Stomach (tissue), 8 donors: ENCODE measurements at regions not wholly inside any gene's neighbourhood (a gene's known extent, or its start where the extent isn't known, plus 50 kb on each side); places are given as distances from the start of the nearest gene placed in this dataset.

Source experiments
- DNase-seq, 2 donors: peaks; one replicate each; pipeline versions ENCODE4 v3.0.0 to v3.0.0-alpha.2; 2013 to 2019
- H3K27ac ChIP-seq, 5 donors: fragments of 200-600 bp in 4 of 5; sonication (generic) in 4 of 5; one replicate each; pipeline ENCODE4 v1.5.1; 2013 to 2019; ENCODE audit warnings: mild to moderate bottlenecking in 1 of 5, moderate library complexity in 1 of 5
- H3K27me3 ChIP-seq, 3 donors: fragments of 200-600 bp; sonication (generic); one replicate each; pipeline ENCODE4 v1.5.1; 2017 to 2019; ENCODE audit warnings: mixed run types in 1 of 3
- H3K36me3 ChIP-seq, 4 donors: fragments of 200-600 bp; sonication (generic); 1 replicate in 3 of 4; 2 replicates in 1 of 4; pipeline ENCODE4 v1.5.1; 2016 to 2019
- H3K4me1 ChIP-seq, 4 donors: fragments of 200-600 bp; sonication (generic); one replicate each; pipeline ENCODE4 v1.5.1; 2016 to 2019
- H3K4me3 ChIP-seq, 4 donors: fragments of 200-600 bp; sonication (generic) in 3 of 4; one replicate each; pipeline ENCODE4 v1.5.1; 2016 to 2019; ENCODE audit warnings: mild to moderate bottlenecking in 1 of 4
- H3K9me3 ChIP-seq, 4 donors: fragments of 200-600 bp; sonication (generic); one replicate each; pipeline ENCODE4 v1.5.1; 2016 to 2019
- EP300 ChIP-seq: sonication (generic); formaldehyde crosslinking; IDR thresholded peaks from one replicate; pipeline ENCODE4 v1.6.1; 2017; ENCODE audit warnings: antibody characterized with exemption
- POLR2A ChIP-seq, 4 donors: fragments of 450-650 bp; IDR thresholded peaks; one replicate each; pipeline ENCODE4 v1.6.1; 2016; ENCODE audit warnings: antibody characterized with exemption in 4 of 4, control low read depth in 2 of 4, mild to moderate bottlenecking in 1 of 4, moderate library complexity in 1 of 4
- POLR2AphosphoS5 ChIP-seq, 3 donors: sonication (generic); formaldehyde crosslinking; IDR thresholded peaks; one replicate each; pipeline ENCODE4 v1.6.1; 2016; ENCODE audit warnings: antibody characterized with exemption in 3 of 3
- WGBS, 5 donors: extraction: QIAGEN DNeasy Blood & Tissue Kit in 3 of 5; methylation state at CpG; one replicate each; pipeline versions ENCODE4 v1.1.5 to v1.1.7; 2013 to 2018; 5-methylcytosine and 5-hydroxymethylcytosine counted together
- intact Hi-C: fragments of 100-400 bp; cut with DNase I; formaldehyde crosslinking; loops from one replicate; pipeline ENCODE4 v1.15.1; 2023; ENCODE audit warnings: low total_unique reads
- TF ChIP-seq, protein P1 (sequence below), 7 experiments: fragments of 450-650 bp in 4 of 7; fragments of 200-600 bp in 3 of 7; sonication (generic) in 3 of 7; IDR thresholded peaks; one replicate each; pipeline ENCODE4 v1.5.1; 2016 to 2019; ENCODE audit warnings: antibody characterized with exemption in 7 of 7, control low read depth in 2 of 7, mild to moderate bottlenecking in 1 of 7
- donor health status: healthy with polysubstance abuse.
- donor health status: Bipolar disorder and iron deficiency.
- donor health status: healthy.

DNA sequence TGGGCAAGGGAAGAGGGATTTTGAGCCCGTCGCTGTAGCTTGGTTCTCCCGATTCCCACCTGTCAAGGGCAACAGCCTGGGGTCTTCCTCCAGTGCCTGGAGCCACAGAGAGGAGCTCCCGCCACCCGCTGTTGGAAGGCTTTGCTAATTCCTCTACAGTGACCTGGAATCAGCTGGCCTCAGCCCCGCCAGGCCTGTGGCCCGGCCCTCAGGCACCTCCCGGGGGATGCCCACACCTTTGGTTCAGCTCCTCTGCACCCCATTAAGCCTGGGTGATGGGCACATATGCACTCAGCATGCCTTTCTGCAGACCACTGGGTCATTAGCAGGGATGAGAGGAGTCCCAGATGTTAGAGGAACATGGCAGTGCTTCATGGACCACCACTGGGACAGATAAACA is 121.4 kb upstream of the MKI67 start:
- intact Hi-C loops, result no loop called here
- H3K27ac ChIP-seq, result no peak overlapping the region
- no peak for DNase-seq
- peaks cover 0 to 5% (median 0%) of the 10 kb centered on the region in 4 donors for H3K9me3 ChIP-seq
- peaks cover 0 to 4% (median 0%) of the 10 kb centered on the region in 3 donors for H3K27me3 ChIP-seq
- H3K4me3 ChIP-seq, result no peak overlapping the region
- no peaks in the 10 kb centered on the region for H3K4me1 ChIP-seq
- H3K36me3 ChIP-seq, result no peaks in the 10 kb centered on the region
- no peak for TF ChIP-seq POLR2AphosphoS5 (IDR thresholded peaks at IDR 0.05)
- no peak for TF ChIP-seq EP300
- TF ChIP-seq, protein P1, sequence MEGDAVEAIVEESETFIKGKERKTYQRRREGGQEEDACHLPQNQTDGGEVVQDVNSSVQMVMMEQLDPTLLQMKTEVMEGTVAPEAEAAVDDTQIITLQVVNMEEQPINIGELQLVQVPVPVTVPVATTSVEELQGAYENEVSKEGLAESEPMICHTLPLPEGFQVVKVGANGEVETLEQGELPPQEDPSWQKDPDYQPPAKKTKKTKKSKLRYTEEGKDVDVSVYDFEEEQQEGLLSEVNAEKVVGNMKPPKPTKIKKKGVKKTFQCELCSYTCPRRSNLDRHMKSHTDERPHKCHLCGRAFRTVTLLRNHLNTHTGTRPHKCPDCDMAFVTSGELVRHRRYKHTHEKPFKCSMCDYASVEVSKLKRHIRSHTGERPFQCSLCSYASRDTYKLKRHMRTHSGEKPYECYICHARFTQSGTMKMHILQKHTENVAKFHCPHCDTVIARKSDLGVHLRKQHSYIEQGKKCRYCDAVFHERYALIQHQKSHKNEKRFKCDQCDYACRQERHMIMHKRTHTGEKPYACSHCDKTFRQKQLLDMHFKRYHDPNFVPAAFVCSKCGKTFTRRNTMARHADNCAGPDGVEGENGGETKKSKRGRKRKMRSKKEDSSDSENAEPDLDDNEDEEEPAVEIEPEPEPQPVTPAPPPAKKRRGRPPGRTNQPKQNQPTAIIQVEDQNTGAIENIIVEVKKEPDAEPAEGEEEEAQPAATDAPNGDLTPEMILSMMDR (IDR thresholded peaks at IDR 0.05), result no peak
- no peak for TF ChIP-seq POLR2A (IDR thresholded peaks at IDR 0.05)
- WGBS, 5 donors, result 87 to 97% (median 92%) methylated on average over 7 to 8 of the region's 8 CpGs

DNA sequence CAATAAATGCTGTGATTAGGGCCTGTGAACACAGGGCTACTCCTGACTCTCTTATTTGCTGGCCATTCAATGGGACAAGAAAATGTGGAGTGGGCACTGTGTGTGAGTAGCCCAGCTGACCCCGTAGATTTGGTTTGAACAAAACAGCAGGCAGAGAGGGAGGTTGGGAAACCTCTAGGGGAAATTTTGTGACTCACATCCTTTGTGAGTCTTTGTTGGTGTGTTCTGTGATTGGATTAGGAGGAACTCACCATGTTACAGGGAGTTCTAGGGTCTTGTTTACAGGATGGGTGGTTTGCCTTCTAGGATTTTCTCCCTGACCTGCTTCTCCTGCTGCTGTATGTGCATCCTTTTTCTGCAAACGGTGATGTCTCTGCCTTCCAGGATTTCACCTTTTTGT is 128.3 kb upstream of the MKI67 start:
- no peak for DNase-seq
- intact Hi-C loops, result no loop called here
- H3K9me3 ChIP-seq, result no peaks in the 10 kb centered on the region
- no peaks in the 10 kb centered on the region for H3K4me1 ChIP-seq
- WGBS, 5 donors, result 62 to 69% (median 66%) methylated on average over 2 of the region's 2 CpGs
- H3K36me3 ChIP-seq, result no peaks in the 10 kb centered on the region
- TF ChIP-seq POLR2AphosphoS5 (IDR thresholded peaks at IDR 0.05) (no peak), POLR2A (IDR thresholded peaks at IDR 0.05) (no peak), EP300 (no peak)
- TF ChIP-seq, protein P1 (IDR thresholded peaks at IDR 0.05), result no peak
- no peak overlapping the region for H3K27ac ChIP-seq
- H3K27me3 ChIP-seq, result peaks cover 0 to 15% (median 0%) of the 10 kb centered on the region in 3 donors
- no peak overlapping the region for H3K4me3 ChIP-seq

DNA sequence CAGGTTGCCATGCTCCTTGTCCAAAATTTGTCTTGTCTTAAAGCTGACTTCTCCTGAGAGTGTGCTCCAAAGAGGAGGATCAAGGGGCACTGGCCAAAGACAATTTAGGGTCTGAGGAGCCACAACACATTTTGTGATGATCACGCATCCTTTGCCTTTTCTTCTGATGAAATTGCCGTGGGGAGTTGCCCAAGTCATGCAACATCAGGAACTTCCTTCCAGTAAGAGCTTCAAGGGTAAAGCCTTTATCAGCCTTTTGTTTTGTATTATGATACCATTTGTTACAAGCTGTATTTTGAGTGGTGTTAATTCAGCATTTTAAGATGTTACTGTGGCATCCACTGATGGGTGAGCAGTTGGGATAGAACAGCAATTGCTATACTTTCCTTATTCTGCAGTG is 131.2 kb upstream of the MKI67 start:
- TF ChIP-seq, protein P1 (IDR thresholded peaks at IDR 0.05), result no peak
- TF ChIP-seq POLR2AphosphoS5 (IDR thresholded peaks at IDR 0.05) (no peak), EP300 (no peak)
- H3K27ac ChIP-seq, result no peak overlapping the region
- H3K27me3 ChIP-seq, result peaks cover 0 to 16% (median 0%) of the 10 kb centered on the region in 3 donors
- DNase-seq, result no peak
- intact Hi-C loops, result no loop called here
- peaks cover 0 to 9% (median 4%) of the 10 kb centered on the region in 4 donors for H3K9me3 ChIP-seq
- no peaks in the 10 kb centered on the region for H3K4me1 ChIP-seq
- no peak overlapping the region for H3K4me3 ChIP-seq
- WGBS, 5 donors, result 85 to 95% (median 90%) methylated on average over 2 of the region's 2 CpGs
- H3K36me3 ChIP-seq, result no peaks in the 10 kb centered on the region

DNA sequence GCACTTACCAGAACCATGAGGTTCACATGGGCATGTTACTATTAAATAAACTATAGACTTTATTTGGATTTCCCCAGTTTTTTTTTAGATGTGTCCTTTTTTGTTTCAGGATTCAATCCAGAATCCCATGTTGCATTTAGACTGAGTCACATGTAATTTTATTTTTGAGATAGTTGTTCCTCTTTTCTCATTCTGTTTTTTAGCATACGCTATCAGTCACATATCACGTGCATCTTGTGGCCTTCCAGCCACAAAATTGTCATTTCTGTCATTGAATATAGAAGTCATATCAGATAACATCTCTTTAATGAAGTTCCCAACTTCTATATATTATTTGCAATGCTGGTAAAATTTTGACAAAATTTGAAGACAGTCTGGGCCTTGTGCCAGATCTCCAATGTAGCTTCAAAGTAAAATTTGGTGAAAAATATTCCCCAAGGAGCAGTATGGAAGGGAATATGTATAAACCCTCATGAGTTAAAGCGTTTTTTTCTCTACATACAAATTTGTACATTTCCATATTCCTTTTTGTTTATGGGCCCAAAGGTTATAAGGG is 132.3 kb upstream of the MKI67 start:
- Histone ChIP-seq H3K4me3 (no peak overlapping the region), H3K27ac (no peak overlapping the region), H3K36me3 (no peaks in the 10 kb centered on the region), H3K4me1 (no peaks in the 10 kb centered on the region), H3K9me3 (peaks cover 0 to 9% (median 4%) of the 10 kb centered on the region in 4 donors), H3K27me3 (peaks cover 0 to 27% (median 6%) of the 10 kb centered on the region in 3 donors)
- DNase-seq, result no peak
- no peak for TF ChIP-seq EP300
- TF ChIP-seq POLR2AphosphoS5 (IDR thresholded peaks at IDR 0.05), result no peak
- TF ChIP-seq, protein P1 (IDR thresholded peaks at IDR 0.05), result no peak
- no peak for TF ChIP-seq POLR2A (IDR thresholded peaks at IDR 0.05)
- WGBS, 5 donors, result 64 to 79% (median 74%) methylated on average over 3 of the region's 3 CpGs
- intact Hi-C loops, result no loop called here
